ENCODE measurements at regions not wholly inside any gene's neighbourhood (a gene's known extent, or its start where the extent isn't known, plus 50 kb on each side); places are given as distances from the start of the nearest gene placed in this dataset.
"Not testable (repeated sequence)": the region's sequence is repeated elsewhere in the genome, so short reads cannot be mapped to it uniquely, and the experiment has no call there.

DNA sequence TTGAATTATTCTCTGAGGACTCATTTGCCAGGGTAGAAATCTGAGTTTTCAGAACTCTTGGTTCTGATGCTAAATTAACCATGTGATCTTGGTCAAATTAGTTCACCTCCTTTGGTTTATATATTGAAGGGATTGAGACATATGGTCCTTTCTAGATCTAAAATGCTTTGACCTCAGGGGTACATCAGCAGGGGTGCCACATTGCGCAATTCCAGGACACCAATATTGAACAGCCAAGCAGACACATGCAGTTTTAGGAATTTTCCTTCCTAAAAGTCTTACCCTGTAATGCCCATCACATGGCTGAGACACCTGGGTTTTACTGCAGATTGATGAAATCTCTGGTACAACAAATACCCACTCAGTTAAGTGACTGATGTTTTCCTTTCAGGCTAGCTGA lies 254.4 kb upstream of the NCAM1 start:
- Histone ChIP-seq H3K27me3 (ENCODE audit: control insufficient read depth, insufficient read depth, low read length) (no peaks in the 10 kb centered on the region), H3K36me3 (ENCODE audit: control insufficient read depth, insufficient read depth, low read length) (no peaks in the 10 kb centered on the region), H3K4me3 (ENCODE audit: low read depth, low read length) (no peak overlapping the region)
- DNase-seq (ENCODE audit: low read depth) (no peak), FAIRE-seq (no peak)
- TF ChIP-seq, protein P1, sequence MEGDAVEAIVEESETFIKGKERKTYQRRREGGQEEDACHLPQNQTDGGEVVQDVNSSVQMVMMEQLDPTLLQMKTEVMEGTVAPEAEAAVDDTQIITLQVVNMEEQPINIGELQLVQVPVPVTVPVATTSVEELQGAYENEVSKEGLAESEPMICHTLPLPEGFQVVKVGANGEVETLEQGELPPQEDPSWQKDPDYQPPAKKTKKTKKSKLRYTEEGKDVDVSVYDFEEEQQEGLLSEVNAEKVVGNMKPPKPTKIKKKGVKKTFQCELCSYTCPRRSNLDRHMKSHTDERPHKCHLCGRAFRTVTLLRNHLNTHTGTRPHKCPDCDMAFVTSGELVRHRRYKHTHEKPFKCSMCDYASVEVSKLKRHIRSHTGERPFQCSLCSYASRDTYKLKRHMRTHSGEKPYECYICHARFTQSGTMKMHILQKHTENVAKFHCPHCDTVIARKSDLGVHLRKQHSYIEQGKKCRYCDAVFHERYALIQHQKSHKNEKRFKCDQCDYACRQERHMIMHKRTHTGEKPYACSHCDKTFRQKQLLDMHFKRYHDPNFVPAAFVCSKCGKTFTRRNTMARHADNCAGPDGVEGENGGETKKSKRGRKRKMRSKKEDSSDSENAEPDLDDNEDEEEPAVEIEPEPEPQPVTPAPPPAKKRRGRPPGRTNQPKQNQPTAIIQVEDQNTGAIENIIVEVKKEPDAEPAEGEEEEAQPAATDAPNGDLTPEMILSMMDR (IDR thresholded peaks at IDR 0.05; ENCODE audit: insufficient read depth, low read length, severe bottlenecking), result no peak

DNA sequence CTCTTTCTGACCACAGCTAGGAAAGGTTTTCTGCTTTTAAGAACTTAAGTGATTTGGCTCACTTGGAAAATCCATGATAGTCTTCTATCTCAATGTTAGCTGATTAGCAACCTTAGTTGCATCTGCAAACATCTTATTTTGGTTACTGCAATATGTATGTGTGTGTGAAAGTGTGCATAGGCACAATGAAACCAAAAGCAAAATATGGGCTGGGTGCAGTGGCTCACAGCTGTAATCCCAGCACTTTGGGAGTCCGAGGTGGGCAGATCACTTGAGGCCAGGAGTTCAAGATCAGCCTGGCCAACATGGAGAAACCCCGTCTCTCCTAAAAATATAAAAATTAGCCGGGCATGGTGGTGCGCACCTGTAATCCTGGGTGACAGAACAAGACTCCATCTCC lies 246.9 kb upstream of the NCAM1 start:
- H3K4me3 ChIP-seq (ENCODE audit: low read depth, low read length); DNase-seq (ENCODE audit: low read depth); H3K36me3 ChIP-seq (ENCODE audit: control insufficient read depth, insufficient read depth, low read length); FAIRE-seq; H3K27me3 ChIP-seq (ENCODE audit: control insufficient read depth, insufficient read depth, low read length): not testable (repeated sequence)

DNA sequence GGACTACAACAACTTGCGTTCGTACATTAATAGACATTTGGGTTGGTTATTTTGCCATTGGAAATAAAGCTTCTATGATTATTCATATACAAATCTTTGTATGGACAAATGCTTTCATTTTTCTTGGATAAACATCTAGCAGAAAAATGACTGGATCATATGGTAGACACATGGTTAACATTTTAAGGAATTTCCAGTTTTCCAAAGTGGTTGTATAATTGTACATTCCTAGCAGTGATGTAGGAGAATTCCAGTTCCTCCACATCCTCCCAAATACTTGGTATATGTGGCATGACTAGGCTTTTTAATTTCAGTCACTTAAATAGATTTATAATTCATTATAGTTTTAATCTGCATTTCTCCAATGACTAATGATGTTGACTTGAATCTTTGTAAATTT lies 246.2 kb upstream of the NCAM1 start:
- H3K27me3 ChIP-seq (ENCODE audit: control insufficient read depth, insufficient read depth, low read length), result no peaks in the 10 kb centered on the region
- no peak overlapping the region for H3K4me3 ChIP-seq (ENCODE audit: low read depth, low read length)
- no peak for DNase-seq (ENCODE audit: low read depth)
- H3K36me3 ChIP-seq (ENCODE audit: control insufficient read depth, insufficient read depth, low read length), result no peaks in the 10 kb centered on the region
- no peak for FAIRE-seq
- TF ChIP-seq, protein P1 (IDR thresholded peaks at IDR 0.05; ENCODE audit: insufficient read depth, low read length, severe bottlenecking), result no peak

DNA sequence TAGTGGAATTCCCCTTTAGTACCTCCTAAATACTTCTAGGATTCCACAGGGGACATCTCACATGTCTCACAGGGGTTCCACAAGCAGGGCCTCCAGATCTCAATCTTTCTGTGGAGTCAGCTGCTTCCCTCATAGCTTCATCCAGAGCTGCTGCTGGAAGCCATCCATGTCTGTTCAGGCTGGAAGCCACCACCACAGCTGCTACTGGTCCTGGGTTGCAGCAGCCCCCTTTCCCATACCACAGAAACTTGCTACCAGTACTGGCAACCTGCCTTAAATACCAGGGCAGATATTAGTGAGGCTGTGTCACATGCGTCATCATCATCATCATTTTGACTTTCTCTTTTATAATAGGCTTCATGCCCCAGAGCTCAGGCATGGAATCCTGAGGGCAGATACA lies 242.7 kb upstream of the NCAM1 start:
- TF ChIP-seq, protein P1 (IDR thresholded peaks at IDR 0.05; ENCODE audit: insufficient read depth, low read length, severe bottlenecking), result no peak
- Histone ChIP-seq H3K36me3 (ENCODE audit: control insufficient read depth, insufficient read depth, low read length) (no peaks in the 10 kb centered on the region), H3K27me3 (ENCODE audit: control insufficient read depth, insufficient read depth, low read length) (no peaks in the 10 kb centered on the region), H3K4me3 (ENCODE audit: low read depth, low read length) (no peak overlapping the region)
- DNase-seq (ENCODE audit: low read depth), result no peak
- FAIRE-seq, result no peak

DNA sequence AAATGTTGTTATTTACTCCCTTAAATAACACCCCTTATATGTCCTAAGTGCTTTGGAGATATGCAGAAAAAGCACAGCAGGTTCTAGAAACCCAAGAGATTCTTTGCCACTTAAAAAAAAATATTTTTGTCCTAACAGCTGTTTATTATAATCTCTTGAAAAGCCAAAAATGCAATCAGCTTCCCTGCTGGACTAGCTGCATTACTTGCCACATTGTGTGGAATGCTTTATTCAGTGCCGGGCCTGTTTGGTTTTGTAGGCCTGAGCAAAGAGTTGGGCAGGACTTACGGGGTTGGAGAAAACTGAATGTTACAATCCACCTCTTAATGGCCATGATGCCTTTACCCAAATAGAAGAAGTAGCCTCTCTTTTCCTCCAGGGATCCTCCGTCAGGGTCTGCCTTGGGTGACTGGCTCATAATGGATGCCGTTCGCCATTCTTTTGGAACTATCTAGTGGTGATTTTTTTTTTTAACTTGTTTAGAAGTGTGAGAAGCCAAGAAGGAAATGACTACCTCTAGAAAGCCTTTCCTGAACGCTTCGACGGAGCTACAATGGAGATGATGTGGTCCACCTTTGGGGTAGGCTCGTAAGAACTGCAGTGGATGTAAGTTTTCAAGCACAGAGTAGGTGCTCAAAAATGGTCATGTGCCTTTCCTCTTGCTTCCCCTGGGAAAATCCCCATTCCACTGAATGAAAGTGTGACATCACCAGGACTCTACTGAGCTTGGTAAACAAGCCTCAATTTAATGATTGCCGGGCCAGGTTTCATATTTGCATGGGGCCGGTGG lies 241.3 kb upstream of the NCAM1 start:
- TF ChIP-seq, protein P1 (IDR thresholded peaks at IDR 0.05; ENCODE audit: insufficient read depth, low read length, severe bottlenecking), result no peak
- H3K36me3 ChIP-seq (ENCODE audit: control insufficient read depth, insufficient read depth, low read length), result no peaks in the 10 kb centered on the region
- no peaks in the 10 kb centered on the region for H3K27me3 ChIP-seq (ENCODE audit: control insufficient read depth, insufficient read depth, low read length)
- no peak overlapping the region for H3K4me3 ChIP-seq (ENCODE audit: low read depth, low read length)
- peak; percentile 5 for DNase-seq (ENCODE audit: low read depth)
- no peak for FAIRE-seq

DNA sequence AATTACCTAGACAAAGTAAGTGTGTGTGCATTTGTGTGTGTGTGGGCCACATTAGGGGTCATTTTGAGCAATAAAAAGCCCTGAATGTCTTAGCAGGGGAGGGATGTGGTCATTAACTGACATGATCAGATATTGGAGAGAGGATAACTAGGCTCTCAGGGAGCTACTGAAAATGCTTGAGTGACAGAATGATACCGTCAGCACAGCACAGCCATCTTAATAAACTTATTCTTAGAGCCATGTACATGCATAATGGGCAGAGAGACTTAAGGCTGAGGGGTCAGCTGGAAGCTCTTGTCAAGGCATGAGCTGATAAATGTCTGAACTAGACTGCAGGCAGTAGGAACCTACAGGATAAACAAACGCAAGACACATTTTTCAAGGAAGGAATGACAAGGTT lies 239.1 kb upstream of the NCAM1 start:
- FAIRE-seq, result peak; percentile 70
- Histone ChIP-seq H3K36me3 (ENCODE audit: control insufficient read depth, insufficient read depth, low read length) (no peaks in the 10 kb centered on the region), H3K27me3 (ENCODE audit: control insufficient read depth, insufficient read depth, low read length) (no peaks in the 10 kb centered on the region), H3K4me3 (ENCODE audit: low read depth, low read length) (no peak overlapping the region)
- DNase-seq (ENCODE audit: low read depth), result no peak
- TF ChIP-seq, protein P1 (IDR thresholded peaks at IDR 0.05; ENCODE audit: insufficient read depth, low read length, severe bottlenecking), result no peak

All from bronchial epithelial cell (primary cell).